Activated naive CD4-positive, alpha-beta T cell treated with anti-CD3 and anti-CD28 coated beads for 36 hours (primary cell): ENCODE measurements at regions not wholly inside any gene's neighbourhood (a gene's known extent, or its start where the extent isn't known, plus 50 kb on each side); places are given as distances from the start of the nearest gene placed in this dataset.

Experiments used
- CTCF ChIA-PET: fragments of 350-600 bp; sonication (Branson Sonifier 250); formaldehyde crosslinking; loops from one replicate; lab custom pipeline; 2021; ENCODE audit warnings: antibody characterized with exemption; lab: Charles Lee
- DNase-seq: peaks from one replicate; pipeline ENCODE4 v3.0.0-alpha.2; 2020
- H3K27ac Mint-ChIP-seq: one replicate; pipeline ENCODE4 v1.8.0; 2021; ENCODE audit warnings: mild to moderate bottlenecking, mixed read lengths
- H3K27me3 Mint-ChIP-seq: one replicate; pipeline ENCODE4 v1.8.0; 2021; ENCODE audit warnings: low read depth, mixed read lengths
- H3K36me3 Mint-ChIP-seq: one replicate; pipeline ENCODE4 v1.8.0; 2021; ENCODE audit warnings: low read depth, mixed read lengths
- H3K4me1 Mint-ChIP-seq: one replicate; pipeline ENCODE4 v1.8.0; 2021; ENCODE audit warnings: low read depth, mixed read lengths
- H3K4me3 Mint-ChIP-seq: one replicate; pipeline ENCODE4 v1.8.0; 2021; ENCODE audit warnings: mild to moderate bottlenecking, moderate library complexity, mixed read lengths
- H3K9me3 Mint-ChIP-seq: one replicate; pipeline ENCODE4 v1.8.0; 2021; ENCODE audit warnings: mixed read lengths
- intact Hi-C: fragments of 100-400 bp; cut with micrococcal nuclease; formaldehyde crosslinking; loops from one replicate; pipeline ENCODE4 v1.15.1; 2023

- Mint-ChIP-seq H3K4me1 (peaks cover 15% of the 10 kb centered on the region), H3K36me3 (no peaks in the 10 kb centered on the region), H3K4me3 (no peak overlapping the region), H3K9me3 (peaks cover 6% of the 10 kb centered on the region), H3K27me3 (no peaks in the 10 kb centered on the region), H3K27ac (no peak overlapping the region)
- DNase-seq = no peak
- intact Hi-C loops = no loop called here
- CTCF ChIA-PET = interaction anchor here (1.0 kb wide), 1 partner anchor 32 kb away, joined by 5 read pairs; no protein-coding TSS in a partner anchor
These were observed 109.5 kb upstream of the ARHGAP5 start for GRCh38 chr14:31967669-31967975.

GRCh38 chr14:31968107-31968810 is 108.8 kb upstream of the ARHGAP5 start:
- H3K27me3 Mint-ChIP-seq = no peaks in the 10 kb centered on the region
- CTCF ChIA-PET = interaction anchor here (1.0 to 1.4 kb wide), 4 partner anchors 31 to 308 kb away, joined by 3 to 8 read pairs (median 4); no protein-coding TSS in a partner anchor
- H3K4me3 Mint-ChIP-seq = no peak overlapping the region
- intact Hi-C loops = no loop called here
- no peak for DNase-seq
- no peaks in the 10 kb centered on the region for H3K36me3 Mint-ChIP-seq
- peaks cover 6% of the 10 kb centered on the region for H3K9me3 Mint-ChIP-seq
- peaks cover 15% of the 10 kb centered on the region for H3K4me1 Mint-ChIP-seq
- H3K27ac Mint-ChIP-seq = no peak overlapping the region

DNA sequence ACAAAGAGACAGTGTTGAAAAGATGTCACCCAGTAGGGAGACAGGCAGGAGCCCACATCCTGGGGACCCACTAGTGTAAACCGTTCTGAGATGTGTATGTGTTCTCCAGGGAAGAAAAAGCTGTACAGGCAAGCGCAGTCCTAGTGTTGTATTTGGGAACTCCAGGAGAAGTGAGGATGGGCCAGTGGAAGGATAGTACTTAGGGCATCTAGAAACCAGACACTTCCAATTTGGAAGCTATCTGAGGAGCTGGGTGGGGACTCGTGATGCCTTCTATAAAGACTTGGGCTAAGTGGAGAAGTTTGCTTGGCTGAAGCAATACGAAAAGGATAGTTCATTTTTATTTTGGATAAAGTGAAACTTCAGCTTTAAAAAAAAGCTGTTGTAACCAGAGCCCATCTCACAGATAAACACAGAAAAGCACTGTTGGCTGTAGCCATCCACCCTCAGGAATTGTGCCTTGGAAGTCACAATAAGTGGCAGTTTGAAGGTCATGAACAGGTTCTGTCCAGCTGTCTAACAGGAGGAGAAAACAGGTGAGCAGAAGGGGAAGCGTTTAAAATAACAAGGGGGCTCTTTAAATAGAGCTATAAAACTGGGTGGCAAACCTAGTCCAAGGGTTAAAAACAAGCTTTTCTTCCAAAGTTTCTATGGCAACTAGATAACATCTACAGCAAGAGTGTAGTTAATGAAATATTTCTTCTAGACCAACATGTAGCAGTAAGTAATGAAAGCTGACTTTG is 108.0 kb upstream of the ARHGAP5 start:
- CTCF ChIA-PET = interaction anchor here (0.5 to 1.4 kb wide), 6 partner anchors 12 to 307 kb away, joined by 3 to 8 read pairs (median 3); no protein-coding TSS in a partner anchor
- H3K4me3 Mint-ChIP-seq = no peak overlapping the region
- H3K27ac Mint-ChIP-seq = no peak overlapping the region
- peaks cover 7% of the 10 kb centered on the region for H3K9me3 Mint-ChIP-seq
- intact Hi-C loops = no loop called here
- no peaks in the 10 kb centered on the region for H3K27me3 Mint-ChIP-seq
- H3K36me3 Mint-ChIP-seq = no peaks in the 10 kb centered on the region
- H3K4me1 Mint-ChIP-seq = peaks cover 15% of the 10 kb centered on the region
- DNase-seq = no peak

- H3K4me3 Mint-ChIP-seq = no peak overlapping the region
- CTCF ChIA-PET = interaction anchor here (0.5 to 1.4 kb wide), 3 partner anchors 12 to 104 kb away, joined by 3 to 8 read pairs (median 3); no protein-coding TSS in a partner anchor
- intact Hi-C loops = no loop called here
- no peak overlapping the region for H3K27ac Mint-ChIP-seq
- peaks cover 9% of the 10 kb centered on the region for H3K9me3 Mint-ChIP-seq
- DNase-seq = no peak
- peaks cover 2% of the 10 kb centered on the region for H3K36me3 Mint-ChIP-seq
- H3K4me1 Mint-ChIP-seq = peaks cover 15% of the 10 kb centered on the region
- H3K27me3 Mint-ChIP-seq = no peaks in the 10 kb centered on the region
These were observed 107.3 kb upstream of the ARHGAP5 start for GRCh38 chr14:31969699-31970240.

DNA sequence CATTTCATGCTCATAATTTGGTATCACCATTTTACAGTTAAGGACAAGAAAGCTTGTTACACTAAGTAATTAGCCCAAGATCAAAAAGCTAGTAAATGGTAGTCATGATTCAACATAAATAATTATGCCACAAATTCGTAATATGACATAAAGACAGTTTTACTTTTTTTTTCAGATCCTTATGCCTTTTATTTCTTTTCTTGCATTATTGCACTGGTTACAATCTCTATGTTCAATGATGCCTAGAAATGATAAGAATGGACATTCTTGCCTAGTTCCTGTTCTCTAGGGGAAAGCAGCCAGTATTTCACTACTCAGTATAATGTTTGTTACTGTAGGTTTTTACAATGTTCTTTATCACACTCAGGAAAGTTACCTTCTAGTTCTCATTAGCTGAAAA is 106.4 kb upstream of the ARHGAP5 start:
- H3K27ac Mint-ChIP-seq = no peak overlapping the region
- H3K27me3 Mint-ChIP-seq = no peaks in the 10 kb centered on the region
- H3K4me1 Mint-ChIP-seq = peaks cover 10% of the 10 kb centered on the region
- intact Hi-C loops = no loop called here
- CTCF ChIA-PET = interaction anchor here (0.7 kb wide), 1 partner anchor 102 kb away, joined by 3 read pairs; no protein-coding TSS in a partner anchor
- H3K4me3 Mint-ChIP-seq = no peak overlapping the region
- peaks cover 9% of the 10 kb centered on the region for H3K9me3 Mint-ChIP-seq
- DNase-seq = no peak
- peaks cover 2% of the 10 kb centered on the region for H3K36me3 Mint-ChIP-seq

GRCh38 chr14:31971612-31972011 is 105.5 kb upstream of the ARHGAP5 start:
- CTCF ChIA-PET = interaction anchor here (0.7 kb wide), 1 partner anchor 149 kb away, joined by 9 read pairs; no protein-coding TSS in a partner anchor
- Mint-ChIP-seq H3K4me1 (peaks cover 7% of the 10 kb centered on the region), H3K9me3 (peaks cover 9% of the 10 kb centered on the region), H3K27me3 (no peaks in the 10 kb centered on the region), H3K27ac (no peak overlapping the region), H3K4me3 (no peak overlapping the region), H3K36me3 (peaks cover 2% of the 10 kb centered on the region)
- intact Hi-C loops = no loop called here
- DNase-seq = no peak

DNA sequence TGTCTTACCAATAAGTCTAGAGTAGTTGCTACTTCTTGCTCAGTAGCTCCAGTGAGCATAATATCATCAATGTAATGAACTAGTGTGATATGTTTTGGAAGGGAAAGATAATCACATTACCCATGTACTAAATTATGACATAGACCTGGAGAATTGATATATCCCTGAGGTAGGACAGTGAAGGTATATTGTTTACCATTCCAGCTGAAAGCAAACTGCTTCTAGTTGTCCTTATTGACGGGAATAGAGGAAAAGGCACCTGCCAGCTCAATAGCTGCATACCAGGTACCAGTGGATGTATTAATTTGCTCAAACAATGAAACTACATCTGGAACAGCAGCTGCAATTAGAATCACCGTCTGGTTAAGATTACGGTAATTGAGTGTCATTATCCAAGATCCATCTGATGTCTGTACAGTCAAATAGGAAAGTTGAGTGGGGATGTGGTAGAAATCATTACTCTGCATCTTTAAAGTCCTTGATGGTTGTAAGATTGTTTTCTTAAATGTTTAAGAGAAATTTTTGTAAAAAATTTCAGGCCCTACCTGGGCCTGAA is 100.0 kb upstream of the ARHGAP5 start:
- peaks cover 6% of the 10 kb centered on the region for H3K9me3 Mint-ChIP-seq
- no peaks in the 10 kb centered on the region for H3K4me1 Mint-ChIP-seq
- DNase-seq = no peak
- CTCF ChIA-PET = no interaction called here
- intact Hi-C loops = no loop called here
- no peaks in the 10 kb centered on the region for H3K27me3 Mint-ChIP-seq
- H3K4me3 Mint-ChIP-seq = no peak overlapping the region
- no peak overlapping the region for H3K27ac Mint-ChIP-seq
- peaks cover 2% of the 10 kb centered on the region for H3K36me3 Mint-ChIP-seq

- Mint-ChIP-seq H3K4me1 (no peaks in the 10 kb centered on the region), H3K9me3 (peaks cover 17% of the 10 kb centered on the region), H3K27me3 (no peaks in the 10 kb centered on the region), H3K4me3 (no peak overlapping the region), H3K27ac (no peak overlapping the region), H3K36me3 (peaks cover 5% of the 10 kb centered on the region)
- intact Hi-C loops = no loop called here
- CTCF ChIA-PET = no interaction called here
- DNase-seq = no peak
These were observed 98.7 kb upstream of the ARHGAP5 start for GRCh38 chr14:31978423-31978822.

DNA sequence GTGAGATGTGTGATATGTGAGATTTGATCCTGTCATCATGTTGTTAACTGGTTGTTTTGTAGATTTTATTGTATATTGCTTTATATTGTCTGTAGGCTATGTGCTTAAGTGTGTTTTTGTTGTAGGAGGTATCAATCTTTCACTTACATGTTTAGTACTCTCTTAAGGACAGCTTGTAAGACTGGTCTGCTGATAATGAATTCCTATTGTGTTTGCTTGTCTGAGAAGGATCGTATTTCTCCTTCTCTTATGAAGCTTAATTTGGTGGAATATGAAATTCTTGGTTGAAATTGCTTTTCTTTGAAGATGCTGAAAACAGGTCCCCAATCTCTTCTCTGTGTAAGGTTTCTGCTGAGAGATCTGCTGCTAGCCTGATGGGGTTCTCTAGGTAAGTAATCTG is 94.5 kb upstream of the ARHGAP5 start:
- intact Hi-C loops = no loop called here
- no peaks in the 10 kb centered on the region for H3K4me1 Mint-ChIP-seq
- H3K27me3 Mint-ChIP-seq = no peaks in the 10 kb centered on the region
- no peak overlapping the region for H3K4me3 Mint-ChIP-seq
- CTCF ChIA-PET = no interaction called here
- no peak for DNase-seq
- H3K36me3 Mint-ChIP-seq = peaks cover 9% of the 10 kb centered on the region
- peaks cover 23% of the 10 kb centered on the region for H3K9me3 Mint-ChIP-seq
- H3K27ac Mint-ChIP-seq = no peak overlapping the region

- H3K36me3 Mint-ChIP-seq = peaks cover 9% of the 10 kb centered on the region
- no peaks in the 10 kb centered on the region for H3K27me3 Mint-ChIP-seq
- intact Hi-C loops = no loop called here
- H3K4me1 Mint-ChIP-seq = no peaks in the 10 kb centered on the region
- no peak overlapping the region for H3K4me3 Mint-ChIP-seq
- no peak for DNase-seq
- H3K9me3 Mint-ChIP-seq = peaks cover 23% of the 10 kb centered on the region
- CTCF ChIA-PET = no interaction called here
- no peak overlapping the region for H3K27ac Mint-ChIP-seq
These were observed 90.7 kb upstream of the ARHGAP5 start for GRCh38 chr14:31986405-31986804.

- Mint-ChIP-seq H3K4me1 (no peaks in the 10 kb centered on the region), H3K27me3 (no peaks in the 10 kb centered on the region), H3K4me3 (no peak overlapping the region), H3K9me3 (peaks cover 14% of the 10 kb centered on the region), H3K36me3 (peaks cover 8% of the 10 kb centered on the region), H3K27ac (no peak overlapping the region)
- no peak for DNase-seq
- intact Hi-C loops = no loop called here
- CTCF ChIA-PET = no interaction called here
These were observed 89.4 kb upstream of the ARHGAP5 start for GRCh38 chr14:31987721-31988120.

DNA sequence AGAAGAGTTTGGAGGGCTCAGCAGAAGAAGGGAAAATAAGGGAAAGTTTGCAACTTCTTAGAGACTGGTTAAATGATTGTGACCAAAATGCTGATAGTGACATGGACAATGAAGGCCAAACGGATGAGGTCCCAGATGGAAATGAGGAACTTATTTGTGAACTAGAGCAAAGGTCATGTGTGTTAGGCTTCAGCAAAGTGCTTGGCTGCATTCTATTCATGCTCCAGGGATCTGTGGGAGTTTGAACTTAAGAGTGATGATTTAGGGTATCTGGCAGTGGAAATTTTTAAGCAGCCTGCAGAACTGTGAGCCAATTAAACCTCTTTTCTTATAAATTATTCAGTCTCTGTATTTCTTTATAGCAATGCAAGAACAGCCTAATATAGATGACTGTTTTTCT is 88.9 kb upstream of the ARHGAP5 start:
- no peak for DNase-seq
- H3K4me3 Mint-ChIP-seq = no peak overlapping the region
- intact Hi-C loops = no loop called here
- no peak overlapping the region for H3K27ac Mint-ChIP-seq
- H3K9me3 Mint-ChIP-seq = peaks cover 10% of the 10 kb centered on the region
- peaks cover 5% of the 10 kb centered on the region for H3K36me3 Mint-ChIP-seq
- CTCF ChIA-PET = interaction anchor here (0.7 kb wide), 1 partner anchor 262 kb away, joined by 3 read pairs; no protein-coding TSS in a partner anchor
- no peaks in the 10 kb centered on the region for H3K27me3 Mint-ChIP-seq
- no peaks in the 10 kb centered on the region for H3K4me1 Mint-ChIP-seq
